HCT116 (cell line): ENCODE measurements at regions not wholly inside any gene's neighbourhood (a gene's known extent, or its start where the extent isn't known, plus 50 kb on each side); places are given as distances from the start of the nearest gene placed in this dataset.

Experiments used
- CTCF ChIP-seq, 3 experiments: fragments of 200-600 bp in 1 of 3; sonication (generic) in 1 of 3; IDR thresholded peaks in 2 of 3; conservative IDR thresholded peaks in 1 of 3; 2 replicates each; pipeline ENCODE4 v1.5.1; 2012 to 2017; ENCODE audit warnings: low read depth in 2 of 3, low read length in 2 of 3, antibody characterized with exemption in 1 of 3, borderline replicate concordance in 1 of 3, control low read depth in 1 of 3, mild to moderate bottlenecking in 1 of 3, mixed read lengths in 1 of 3, mixed run types in 1 of 3, moderate library complexity in 1 of 3; ENCODE audit not compliant: insufficient read depth in 1 of 3
- EZH2 ChIP-seq: fragments of 200-600 bp; sonication (generic); IDR thresholded peaks from 2 replicates; pipeline ENCODE4 v1.6.1; 2017; ENCODE audit warnings: antibody characterized with exemption, mixed run types
- POLR2AphosphoS5 ChIP-seq: IDR thresholded peaks from 2 replicates; pipeline ENCODE4 v1.6.1; 2011; ENCODE audit warnings: mild to moderate bottlenecking, low read depth, low read length, moderate library complexity

- no peak for TF ChIP-seq CTCF (IDR thresholded peaks at IDR 0.05 in 2 of 3, conservative IDR thresholded peaks at IDR 0.05 in 1 of 3; ENCODE audit: borderline replicate concordance in 1 of 3, insufficient read depth in 1 of 3, low read depth in 2 of 3, low read length in 2 of 3)
- no peak for TF ChIP-seq POLR2AphosphoS5
- TF ChIP-seq EZH2 = no peak
Observed at GRCh38 chr17:77288115-77288619, 147.4 kb downstream of the SEC14L1 start.
